H1 (cell line): ENCODE measurements at regions not wholly inside any gene's neighbourhood (a gene's known extent, or its start where the extent isn't known, plus 50 kb on each side); places are given as distances from the start of the nearest gene placed in this dataset.

Experiments used
- BCL11A ChIP-seq, 2 experiments: IDR thresholded peaks; one replicate each; pipeline ENCODE4 v1.6.1; 2011; ENCODE audit warnings: low read depth in 2 of 2, low read length in 2 of 2, mild to moderate bottlenecking in 2 of 2
- MAFK ChIP-seq: IDR thresholded peaks from 2 replicates; pipeline ENCODE4 v1.6.1; 2012; ENCODE audit warnings: low read depth, mild to moderate bottlenecking, improper control_type of control experiment, low read length
- RFX5 ChIP-seq: IDR thresholded peaks from 2 replicates; pipeline ENCODE4 v1.6.1; 2011; ENCODE audit warnings: low read depth, low read length, improper control_type of control experiment, borderline replicate concordance
- RNF2 ChIP-seq: fragments of 200-900, 300-1000 bp; sonication (generic); IDR thresholded peaks from 2 replicates; pipeline ENCODE4 v1.7.1; 2016; ENCODE audit warnings: borderline replicate concordance, low read depth, mild to moderate bottlenecking, antibody characterized with exemption, low read length; ENCODE audit not compliant: poor library complexity, severe bottlenecking; ENCODE audit errors: missing control alignments
- TBP ChIP-seq: IDR thresholded peaks from 2 replicates; pipeline ENCODE4 v1.6.1; 2011; ENCODE audit warnings: low read depth, low read length, improper control_type of control experiment
- TCF12 ChIP-seq: IDR thresholded peaks from 2 replicates; pipeline ENCODE4 v1.6.1; 2011; ENCODE audit warnings: low read depth, mild to moderate bottlenecking, low read length
- TEAD4 ChIP-seq: IDR thresholded peaks from 2 replicates; pipeline ENCODE4 v1.6.1; 2012; ENCODE audit warnings: low read depth, low read length, inconsistent platforms, mixed read lengths
- YY1 ChIP-seq: IDR thresholded peaks from 2 replicates; pipeline ENCODE4 v1.6.1; 2011; ENCODE audit warnings: low read depth, mild to moderate bottlenecking, low read length

DNA sequence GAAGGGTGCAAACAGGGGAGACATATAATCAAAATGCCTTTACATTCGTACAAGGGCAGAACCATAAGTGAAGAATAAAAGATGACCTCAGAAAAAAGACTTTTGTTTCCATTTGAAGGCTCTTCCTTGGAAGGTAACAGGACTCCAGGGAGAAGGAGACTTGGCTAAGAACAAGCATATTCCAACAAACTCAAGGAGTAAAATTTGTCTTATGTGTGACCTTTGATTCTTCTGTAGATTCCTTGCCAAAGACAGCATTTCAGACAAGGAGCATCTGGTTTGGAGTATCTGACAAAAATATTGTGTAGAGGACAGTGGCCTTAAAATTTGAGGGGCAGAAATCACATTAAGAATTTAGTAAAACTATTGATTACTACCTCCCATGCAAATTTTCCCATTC, 991.9 kb downstream of the FLRT2 start (continued):
- no peak for TF ChIP-seq RNF2
- TF ChIP-seq RFX5 = no peak
- TF ChIP-seq MAFK = no peak
- TF ChIP-seq BCL11A (IDR thresholded peaks at IDR 0.05; ENCODE audit: low read depth in 2 of 2, low read length in 2 of 2) = no peak
- TF ChIP-seq TBP = no peak
- TF ChIP-seq TCF12 = no peak
- TF ChIP-seq YY1 = no peak
- no peak for TF ChIP-seq TEAD4
- TF ChIP-seq, all 59 proteins: peak for 0
